GM21367 (cell line): ENCODE measurements at regions not wholly inside any gene's neighbourhood (a gene's known extent, or its start where the extent isn't known, plus 50 kb on each side); places are given as distances from the start of the nearest gene placed in this dataset.

Source experiments
- ATAC-seq: cut with Tn5 transposase; IDR thresholded peaks from one replicate; pipeline ENCODE4 v1.9.1; 2021; ENCODE audit not compliant: unreplicated experiment

- ATAC-seq = no peak
Observed at GRCh38 chr2:217691920-217692666, 310.7 kb downstream of the TNS1 start.

GRCh38 chr2:217691516-217691915, 311.3 kb downstream of the TNS1 start:
- ATAC-seq = no peak

DNA sequence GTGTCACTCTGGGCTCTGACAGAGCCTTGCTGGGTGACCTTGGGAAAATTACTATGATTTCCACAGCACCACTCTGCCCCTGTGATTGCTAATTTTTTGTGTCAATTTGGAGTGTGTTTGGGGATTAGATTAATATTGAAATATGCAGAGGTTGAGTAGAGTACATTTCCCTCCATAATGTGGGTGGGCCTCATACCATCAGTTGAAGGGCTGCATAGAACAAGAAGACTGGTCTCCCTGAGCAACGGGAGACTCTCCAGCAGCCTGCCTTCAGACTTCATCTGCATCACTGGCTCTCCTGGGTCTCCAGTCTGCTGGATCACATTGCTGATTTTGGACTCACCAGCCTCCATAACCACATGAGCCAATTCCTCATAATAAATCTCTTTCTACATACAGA, 313.7 kb downstream of the TNS1 start:
- no peak for ATAC-seq

DNA sequence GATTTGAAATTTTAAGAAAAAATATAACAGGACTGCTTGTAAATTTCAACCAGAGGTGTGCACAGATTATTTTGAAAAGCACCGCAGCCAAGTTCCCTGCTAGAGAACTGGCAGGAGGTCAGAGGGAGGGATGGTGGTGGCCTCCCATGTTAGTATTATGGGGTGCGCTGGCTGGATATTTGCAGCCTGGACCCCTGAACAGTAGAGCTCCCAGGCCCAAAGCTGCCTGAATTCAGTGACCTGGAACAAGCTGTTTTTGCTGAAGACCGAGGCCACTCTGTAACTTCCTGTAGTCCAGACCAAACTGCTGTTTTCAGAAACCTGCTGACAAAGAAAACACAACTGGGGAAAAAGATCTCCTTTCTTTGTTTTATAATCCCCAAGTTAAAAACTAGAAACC, 314.3 kb downstream of the TNS1 start:
- no peak for ATAC-seq

- no peak for ATAC-seq
Observed at GRCh38 chr2:217687771-217688170, 315.0 kb downstream of the TNS1 start.

DNA sequence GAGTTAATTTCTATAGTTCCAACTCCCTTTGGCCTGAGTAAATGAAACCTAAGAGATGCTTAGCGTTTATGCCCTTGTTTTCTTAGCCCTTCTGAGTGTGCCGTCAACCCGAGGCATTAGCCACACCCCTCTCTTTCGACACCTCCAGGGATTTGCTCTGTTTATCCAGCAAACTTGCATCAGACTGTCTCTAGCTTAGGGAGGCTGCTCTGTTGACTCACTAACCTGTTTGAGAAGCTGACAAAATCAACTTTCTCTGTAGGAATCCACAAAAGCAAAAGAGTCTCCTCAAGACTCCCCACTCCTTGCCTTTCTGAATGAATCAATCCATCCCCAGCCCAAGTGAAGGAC, 317.6 kb downstream of the TNS1 start:
- no peak for ATAC-seq

- no peak for ATAC-seq
Observed at GRCh38 chr2:217684431-217685254, 318.2 kb downstream of the TNS1 start.

DNA sequence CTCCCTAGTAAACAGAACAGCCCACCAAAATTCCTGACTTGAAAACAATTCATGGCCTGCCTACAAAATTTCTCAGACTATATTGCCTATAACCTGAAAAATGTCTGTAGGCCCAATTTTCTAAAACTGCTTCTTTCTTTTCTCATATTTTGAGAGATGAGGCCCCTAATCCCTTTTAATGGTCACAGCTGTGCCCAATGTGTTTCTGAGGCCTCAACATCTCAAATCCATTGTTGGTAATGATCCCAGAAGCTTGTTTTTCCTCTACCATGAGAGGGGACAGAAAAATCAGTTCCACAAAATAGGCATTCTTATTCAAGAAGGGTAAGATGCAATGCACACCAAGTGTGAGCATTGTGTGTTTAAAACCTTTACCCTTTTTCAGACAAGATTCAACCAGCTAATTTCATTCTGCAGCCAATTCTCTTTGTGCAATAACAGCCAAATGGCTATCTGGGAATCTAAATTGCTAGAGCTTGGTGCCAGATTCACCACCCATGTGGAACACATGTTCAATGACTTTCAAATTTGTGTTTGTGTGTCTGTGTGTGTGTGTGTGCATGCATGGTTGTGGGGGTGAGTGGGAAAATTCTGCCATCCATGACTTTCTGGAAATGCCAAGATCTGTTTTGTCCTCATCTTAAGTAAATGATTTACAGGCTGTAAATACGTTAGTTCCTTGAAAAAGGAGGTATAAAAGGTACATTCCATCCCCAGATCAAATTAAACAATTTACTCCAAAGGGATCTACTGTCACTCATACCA, 319.5 kb downstream of the TNS1 start:
- no peak for ATAC-seq

DNA sequence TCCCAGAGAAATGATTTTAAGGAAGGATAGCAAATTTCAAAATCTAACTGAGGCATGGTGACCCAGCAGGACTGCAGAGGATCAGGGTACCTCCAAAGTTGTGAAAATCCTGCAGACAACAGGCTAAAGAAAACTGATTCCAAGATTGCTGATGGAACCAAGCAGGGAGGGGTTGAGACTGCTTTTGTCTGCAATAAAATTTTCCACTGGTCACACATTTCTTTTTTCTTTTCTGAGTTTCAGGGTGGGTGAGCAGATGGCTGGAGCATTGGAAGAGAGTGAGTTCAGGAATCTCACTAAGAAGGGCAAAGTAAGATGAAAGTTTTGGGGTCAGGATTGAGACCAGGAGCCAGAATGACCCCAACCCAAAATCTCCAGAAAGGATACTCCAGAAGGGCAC, 321.0 kb downstream of the TNS1 start:
- ATAC-seq = no peak

DNA sequence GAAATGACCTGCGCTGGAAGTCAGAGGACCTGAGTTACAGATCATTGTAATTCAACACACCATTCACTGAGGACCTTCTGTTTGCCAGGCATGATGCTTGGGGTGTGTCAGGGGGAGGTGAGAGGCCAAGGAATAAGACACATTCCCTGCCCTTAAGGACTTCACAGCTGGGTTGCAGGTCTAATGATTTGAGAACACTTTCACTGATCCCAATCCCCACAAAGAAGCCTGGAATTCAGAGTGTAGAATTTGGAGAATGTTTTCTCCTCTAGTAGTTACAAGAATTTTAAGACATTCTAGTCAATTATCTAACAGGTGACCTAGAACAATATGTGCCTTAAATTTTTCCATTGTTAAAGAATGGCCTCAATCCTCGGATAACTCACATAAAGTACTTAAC, 322.4 kb downstream of the TNS1 start:
- ATAC-seq = no peak

DNA sequence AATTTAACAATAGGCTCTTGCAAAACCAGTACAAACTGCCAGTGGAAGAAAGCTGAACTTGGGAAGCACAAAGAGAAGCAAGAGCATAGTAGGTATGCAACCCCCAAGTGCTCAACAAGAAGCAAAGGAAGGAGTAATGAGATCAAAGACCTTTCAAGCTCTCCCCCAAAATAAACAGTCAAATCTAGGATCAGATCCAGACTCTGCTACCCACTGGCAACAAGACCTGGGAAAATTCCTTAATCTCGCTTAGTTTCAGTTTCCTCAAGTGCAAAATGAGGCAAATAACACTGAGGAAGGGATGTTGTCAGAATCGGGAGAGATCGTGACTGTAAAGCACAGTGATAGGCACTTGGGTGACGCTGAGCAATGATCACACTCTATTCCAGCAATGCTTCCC, 329.2 kb downstream of the TNS1 start:
- no peak for ATAC-seq

- ATAC-seq = no peak
Observed at GRCh38 chr2:217672472-217672871, 330.3 kb downstream of the TNS1 start.

GRCh38 chr2:217671871-217672270, 330.9 kb downstream of the TNS1 start:
- ATAC-seq = no peak

- ATAC-seq = no peak
Observed at GRCh38 chr2:217671075-217671474, 331.7 kb downstream of the TNS1 start.

DNA sequence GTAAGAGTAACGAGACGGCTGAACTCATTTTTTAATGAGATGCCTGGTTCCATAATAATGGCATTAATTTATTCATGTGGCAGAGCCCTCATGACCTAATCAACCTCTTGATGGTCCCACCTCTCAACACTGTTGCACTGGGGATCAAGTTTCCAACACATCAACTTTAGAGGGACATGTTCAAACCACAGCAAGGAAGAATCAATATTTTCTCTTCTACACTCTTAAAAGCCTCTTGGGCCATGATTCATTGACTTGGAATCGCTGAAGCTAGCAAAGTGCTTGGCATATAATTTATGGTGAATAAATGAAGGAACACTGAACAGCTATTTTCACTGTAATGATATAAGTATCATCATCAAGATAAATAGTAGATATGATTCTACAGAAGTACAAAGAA, 333.0 kb downstream of the TNS1 start:
- no peak for ATAC-seq

GRCh38 chr2:217667512-217667911, 335.3 kb downstream of the TNS1 start:
- no peak for ATAC-seq

DNA sequence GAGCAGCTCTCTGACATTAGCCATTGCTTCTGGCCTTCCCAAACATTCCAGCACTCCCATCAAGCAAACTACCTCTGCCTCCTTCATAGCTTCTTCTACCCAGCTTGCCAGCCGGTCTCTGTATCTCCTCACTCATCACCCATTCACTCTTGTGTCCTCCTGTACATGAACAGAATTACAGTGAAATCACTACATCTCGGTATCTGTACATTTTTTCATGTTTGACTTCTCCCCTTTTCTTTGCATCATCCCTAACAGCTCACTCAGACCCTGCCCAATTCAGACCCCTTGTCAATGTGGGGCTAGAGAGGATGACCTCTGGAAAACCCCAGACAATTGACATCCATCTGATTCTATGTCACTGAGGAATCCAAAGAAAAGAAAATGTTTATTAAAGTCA, 335.8 kb downstream of the TNS1 start:
- no peak for ATAC-seq

- no peak for ATAC-seq
Observed at GRCh38 chr2:217666338-217666737, 336.5 kb downstream of the TNS1 start.

- no peak for ATAC-seq
Observed at GRCh38 chr2:217664761-217665160, 338.0 kb downstream of the TNS1 start.

DNA sequence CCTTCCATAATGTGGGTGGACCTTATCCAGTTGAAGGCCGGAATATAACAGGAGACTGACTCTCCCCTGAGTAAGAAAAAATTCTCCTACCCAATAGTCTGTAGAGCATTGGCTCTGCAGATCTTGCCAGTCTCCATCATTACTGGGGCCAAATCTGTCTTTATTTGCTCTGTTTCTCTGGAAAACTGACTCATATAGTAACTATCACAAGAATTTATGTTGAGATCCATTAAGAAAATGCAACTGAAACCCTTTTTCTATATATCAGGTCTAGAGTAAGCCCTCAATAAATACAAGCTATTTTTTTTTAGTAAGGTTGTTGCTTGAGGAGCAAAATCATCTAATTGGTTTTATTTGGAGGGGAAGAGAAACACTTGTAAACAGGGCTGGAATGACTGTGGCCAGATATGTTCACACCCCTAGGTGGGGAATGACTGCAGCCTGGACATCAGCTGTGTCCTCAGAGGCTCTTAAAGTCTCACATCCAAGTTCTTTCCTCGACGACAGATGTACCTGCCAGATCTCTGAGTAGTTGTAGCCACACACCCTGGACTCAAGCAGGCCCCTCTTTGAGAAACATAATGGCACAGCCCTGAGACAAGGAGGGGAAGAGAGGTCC, 339.7 kb downstream of the TNS1 start:
- no peak for ATAC-seq

GRCh38 chr2:217661378-217661777, 341.4 kb downstream of the TNS1 start:
- ATAC-seq = no peak
